HG02571 (cell line): ENCODE measurements at regions not wholly inside any gene's neighbourhood (a gene's known extent, or its start where the extent isn't known, plus 50 kb on each side); places are given as distances from the start of the nearest gene placed in this dataset.

Source experiments
- ATAC-seq: cut with Tn5 transposase; IDR thresholded peaks from one replicate; pipeline ENCODE4 v1.9.1; 2021; ENCODE audit warnings: mild to moderate bottlenecking, moderate library complexity; ENCODE audit not compliant: unreplicated experiment

DNA sequence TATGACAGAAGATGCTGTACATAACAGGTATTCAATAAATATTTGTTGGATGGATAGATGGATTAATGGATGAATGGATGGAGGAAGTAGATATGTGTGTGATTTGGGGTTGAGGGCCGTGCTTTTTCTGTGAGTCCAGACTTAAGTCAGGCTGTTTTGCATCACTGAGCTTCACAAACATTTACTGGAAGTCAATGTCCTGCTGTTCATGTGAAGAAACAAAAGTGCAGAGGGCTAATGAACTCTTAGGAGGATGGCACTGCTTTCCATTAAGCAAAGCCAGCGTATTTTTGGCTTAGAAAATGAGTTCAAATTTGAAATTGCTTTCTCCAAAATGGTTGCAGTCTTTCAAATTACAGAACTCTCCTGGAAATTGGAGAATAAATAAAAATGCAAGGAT, 260.6 kb upstream of the SASH1 start:
- ATAC-seq = no peak

DNA sequence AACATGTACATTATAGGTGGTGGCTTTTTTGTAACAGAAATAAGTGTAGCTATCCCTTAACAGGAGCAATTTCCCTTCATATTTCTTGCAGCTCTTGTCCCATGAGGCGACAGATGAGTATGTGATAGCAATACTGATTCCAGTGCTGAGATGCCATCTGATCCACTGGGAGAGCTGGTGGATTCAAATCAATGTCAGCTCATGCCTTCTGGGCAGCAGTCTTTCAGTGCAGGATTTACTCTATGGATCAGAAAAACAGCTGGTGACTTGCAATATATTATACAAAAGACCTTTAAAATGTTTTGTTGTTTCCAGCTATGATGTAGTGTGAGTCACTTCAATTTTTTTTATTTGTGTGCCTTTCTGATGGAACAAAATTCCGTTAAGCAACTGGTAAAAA, 259.9 kb upstream of the SASH1 start:
- ATAC-seq = no peak

DNA sequence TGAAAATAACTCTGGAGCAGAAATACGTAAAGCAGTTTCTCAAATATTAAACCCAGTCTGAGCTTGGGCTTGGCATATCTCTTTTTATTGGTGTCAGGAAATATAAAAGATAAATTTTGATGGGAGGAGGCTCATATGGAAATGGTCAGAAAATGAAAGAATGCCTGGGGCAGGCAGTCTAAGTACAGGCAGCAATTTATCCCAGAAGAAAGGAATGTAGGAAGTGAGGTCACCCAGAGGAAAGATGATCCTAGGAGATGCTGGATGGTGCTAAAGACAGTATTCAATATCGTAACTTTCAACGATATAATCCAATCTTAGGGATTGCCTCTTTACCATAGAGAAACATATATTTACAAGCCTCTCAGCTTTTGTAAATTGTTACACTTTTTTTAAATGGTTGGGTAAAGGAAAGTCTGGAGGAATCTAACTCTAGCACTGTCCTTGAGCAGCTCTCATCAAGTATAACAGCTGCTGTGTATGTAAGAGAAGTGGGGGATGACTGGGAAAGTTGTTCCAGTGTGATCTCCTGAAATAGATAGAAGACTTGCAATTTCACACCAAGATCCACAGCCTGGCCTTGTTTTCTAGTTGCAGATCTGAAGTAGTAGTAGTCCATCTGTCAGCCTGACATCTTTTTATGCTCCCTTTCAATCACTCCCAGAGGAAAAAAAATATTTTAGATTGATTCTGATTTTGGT, 256.9 kb upstream of the SASH1 start:
- ATAC-seq = no peak

DNA sequence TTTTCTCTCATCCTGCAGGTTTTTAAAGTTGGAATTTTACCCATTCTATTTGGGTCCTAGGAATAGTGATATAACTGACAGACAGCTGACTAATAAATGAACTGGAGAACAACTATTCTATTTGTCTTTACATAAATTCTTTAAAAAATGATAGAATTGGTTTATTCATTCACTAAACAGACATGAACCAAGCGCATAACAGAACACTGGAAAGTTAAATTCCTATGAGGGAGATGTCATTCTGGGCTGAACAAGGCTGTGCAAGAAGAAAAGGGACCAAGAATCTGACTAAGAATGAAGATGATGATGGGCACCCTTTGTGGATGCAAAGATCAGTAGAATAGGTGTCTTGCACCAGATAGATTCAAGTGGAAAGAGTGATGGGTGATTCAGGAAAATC, 256.3 kb upstream of the SASH1 start:
- ATAC-seq = no peak

DNA sequence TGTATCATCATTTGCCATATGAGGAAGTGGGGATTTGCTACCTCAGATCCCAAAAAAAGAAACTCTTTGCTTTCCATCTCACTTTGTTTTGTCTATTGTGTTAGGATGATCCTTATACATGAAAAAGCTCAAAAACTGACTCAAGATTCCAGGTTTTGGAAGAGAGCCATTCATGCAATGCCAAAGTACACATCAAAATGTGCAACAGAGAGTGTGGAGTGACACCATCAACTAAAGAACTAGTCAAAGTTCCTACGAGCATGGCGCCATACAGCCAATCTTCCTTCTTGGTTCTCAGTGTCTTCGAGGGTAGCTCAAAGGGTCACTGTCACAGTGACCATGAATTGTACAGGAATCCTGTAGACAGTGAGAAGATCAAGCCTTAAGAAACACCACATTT, 255.8 kb upstream of the SASH1 start:
- ATAC-seq = no peak

GRCh38 chr6:148087659-148088058, 255.0 kb upstream of the SASH1 start:
- ATAC-seq = no peak

- no peak for ATAC-seq
Measured at GRCh38 chr6:148090326-148090725, 252.3 kb upstream of the SASH1 start.

DNA sequence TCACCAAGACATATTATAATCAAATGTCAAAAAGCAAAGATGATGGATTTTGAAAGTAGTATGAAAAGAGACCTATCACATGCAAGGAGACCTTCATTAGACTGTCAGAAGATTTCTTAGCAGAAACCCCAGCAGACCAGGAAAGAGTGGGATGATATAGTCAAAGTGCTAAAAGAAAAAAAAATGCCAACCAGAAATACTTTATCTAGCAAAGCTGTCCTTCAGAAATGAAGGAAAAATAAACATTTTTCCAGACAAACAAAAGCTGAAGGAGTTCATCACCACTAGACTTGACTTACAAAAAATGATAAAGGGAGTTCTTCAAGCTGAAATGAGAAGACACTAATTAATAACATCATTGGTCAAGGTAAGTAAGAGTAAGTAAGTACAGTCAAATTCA, 251.2 kb upstream of the SASH1 start:
- ATAC-seq = no peak

- no peak for ATAC-seq
Measured at GRCh38 chr6:148103436-148103835, 239.2 kb upstream of the SASH1 start.

GRCh38 chr6:148104131-148104530, 238.5 kb upstream of the SASH1 start:
- no peak for ATAC-seq

- no peak for ATAC-seq
Measured at GRCh38 chr6:148105695-148106094, 236.9 kb upstream of the SASH1 start.

DNA sequence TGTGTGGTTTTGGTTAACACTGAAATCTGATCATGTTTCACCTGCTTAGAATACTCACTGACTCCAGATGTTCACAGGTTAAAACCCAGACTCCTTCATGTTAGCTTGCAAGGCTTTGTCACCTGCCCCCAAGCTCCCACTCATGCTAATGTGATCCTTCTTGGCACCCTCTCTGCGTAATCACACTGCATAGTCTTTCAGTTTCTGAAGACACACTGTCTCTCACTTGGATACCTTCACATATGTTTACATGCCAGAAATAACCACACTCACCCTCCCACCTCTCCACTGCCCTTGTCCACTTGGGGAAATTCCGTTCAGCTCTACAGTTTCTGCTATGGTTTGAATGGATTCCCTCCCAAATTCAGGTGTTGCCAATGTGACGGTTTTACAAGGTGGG, 234.7 kb upstream of the SASH1 start:
- ATAC-seq = no peak

DNA sequence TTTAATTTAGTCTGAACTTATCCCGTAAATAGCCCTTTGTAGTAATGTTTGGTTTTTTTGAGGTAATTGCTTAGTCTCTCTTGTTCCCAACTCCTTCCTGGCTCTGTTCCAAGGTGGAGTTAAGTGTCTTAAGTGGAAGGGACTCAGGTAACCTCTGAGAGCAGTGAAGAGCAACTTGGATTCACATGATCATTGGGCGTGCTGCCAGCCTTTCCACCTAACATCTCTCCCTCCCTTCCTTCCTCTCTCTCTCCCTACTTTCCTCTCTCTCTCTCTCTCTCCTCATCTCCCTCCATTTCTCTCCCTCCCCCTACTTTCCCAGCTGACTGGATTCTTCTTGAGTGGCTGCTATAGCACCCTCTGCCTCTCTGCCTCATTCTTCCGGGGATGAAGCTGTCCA, 232.9 kb upstream of the SASH1 start:
- ATAC-seq = no peak

- ATAC-seq = no peak
Measured at GRCh38 chr6:148110925-148111324, 231.7 kb upstream of the SASH1 start.

- ATAC-seq = no peak
Measured at GRCh38 chr6:148112851-148113319, 229.8 kb upstream of the SASH1 start.

- no peak for ATAC-seq
Measured at GRCh38 chr6:148116001-148116400, 226.6 kb upstream of the SASH1 start.

- no peak for ATAC-seq
Measured at GRCh38 chr6:148118244-148118643, 224.4 kb upstream of the SASH1 start.

DNA sequence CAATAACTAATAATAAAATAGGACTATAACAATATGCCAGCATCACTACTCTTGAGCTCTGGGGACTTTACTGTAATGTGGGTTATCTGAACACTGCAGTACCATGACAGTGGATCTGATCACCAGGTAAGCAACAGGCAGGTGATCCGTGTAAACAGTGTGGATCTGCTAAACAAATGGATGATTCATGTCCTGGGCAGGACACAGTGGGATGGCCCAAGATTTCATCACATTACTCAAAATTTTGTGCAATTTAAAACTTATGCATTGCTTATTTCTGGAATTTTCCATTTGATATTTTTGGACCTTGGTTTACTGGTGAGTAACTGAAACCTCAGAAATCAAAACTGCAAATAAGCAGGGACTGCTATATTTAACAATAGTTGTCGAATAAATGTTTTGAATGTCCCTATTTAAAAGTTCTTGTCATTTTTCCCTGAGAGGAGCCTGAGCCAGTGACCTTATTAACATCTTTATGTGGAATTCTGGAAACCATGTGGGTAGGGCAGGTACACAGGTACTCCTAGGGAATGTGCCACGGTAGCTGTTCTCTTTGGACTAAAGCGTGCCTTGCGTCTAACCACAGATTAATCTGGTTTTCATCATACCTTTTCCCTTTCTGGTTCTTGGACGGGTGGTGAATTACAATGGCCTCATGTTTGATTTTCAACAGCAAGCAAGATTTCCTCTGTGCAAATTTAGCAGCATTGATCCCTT, 214.5 kb upstream of the SASH1 start:
- ATAC-seq = no peak

- ATAC-seq = no peak
Measured at GRCh38 chr6:148134592-148134991, 208.0 kb upstream of the SASH1 start.

DNA sequence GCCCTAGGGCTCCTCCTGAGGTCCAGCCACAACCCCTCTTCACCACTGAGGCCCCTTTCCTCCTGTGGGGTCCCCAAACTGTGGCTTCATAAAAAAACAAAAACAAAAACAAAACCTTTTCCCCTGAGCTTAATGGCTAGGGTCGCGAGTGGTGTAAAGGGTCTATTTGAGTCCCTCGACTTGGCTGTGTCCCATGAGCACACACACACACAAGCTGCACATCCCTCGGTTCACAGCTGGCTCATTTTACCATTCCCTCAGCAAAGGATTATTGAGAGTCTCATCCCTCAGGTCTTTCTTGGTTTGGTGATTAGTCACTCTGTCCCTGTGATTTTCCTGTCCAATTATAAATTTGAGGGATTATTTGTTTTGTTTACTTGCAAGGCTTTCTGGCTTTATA, 206.1 kb upstream of the SASH1 start:
- no peak for ATAC-seq

DNA sequence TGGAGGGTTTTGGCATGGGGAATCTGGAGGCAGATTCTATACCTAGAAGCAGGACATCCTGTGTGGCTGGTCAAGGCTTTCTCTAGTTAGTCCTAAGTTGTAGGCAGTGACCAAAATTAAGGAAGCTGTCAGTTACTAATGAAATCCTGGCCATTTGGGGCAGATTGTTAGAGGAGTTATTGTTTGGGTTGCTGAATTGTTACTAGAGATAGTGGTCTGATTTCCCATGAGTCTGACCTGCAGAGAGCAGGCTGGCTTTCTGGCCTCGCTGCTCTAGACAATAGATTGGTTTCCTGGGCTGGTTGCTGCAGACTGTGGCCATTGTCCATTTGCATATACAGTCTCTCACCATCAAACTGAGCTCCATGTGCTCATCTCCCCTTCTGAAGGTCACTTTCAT, 205.0 kb upstream of the SASH1 start:
- no peak for ATAC-seq

GRCh38 chr6:148138573-148138972, 204.1 kb upstream of the SASH1 start:
- no peak for ATAC-seq
